GM12872 (cell line): ENCODE measurements at regions not wholly inside any gene's neighbourhood (a gene's known extent, or its start where the extent isn't known, plus 50 kb on each side); places are given as distances from the start of the nearest gene placed in this dataset.
A peak's percentile ranks its signal among the peaks of the same experiment; 100 is the strongest.

Source experiments
- TF ChIP-seq, protein P1 (sequence below): IDR thresholded peaks from 3 replicates; pipeline ENCODE4 v1.5.1; 2011; ENCODE audit warnings: low read depth, mild to moderate bottlenecking, low read length, moderate library complexity; ENCODE audit not compliant: insufficient read depth

DNA sequence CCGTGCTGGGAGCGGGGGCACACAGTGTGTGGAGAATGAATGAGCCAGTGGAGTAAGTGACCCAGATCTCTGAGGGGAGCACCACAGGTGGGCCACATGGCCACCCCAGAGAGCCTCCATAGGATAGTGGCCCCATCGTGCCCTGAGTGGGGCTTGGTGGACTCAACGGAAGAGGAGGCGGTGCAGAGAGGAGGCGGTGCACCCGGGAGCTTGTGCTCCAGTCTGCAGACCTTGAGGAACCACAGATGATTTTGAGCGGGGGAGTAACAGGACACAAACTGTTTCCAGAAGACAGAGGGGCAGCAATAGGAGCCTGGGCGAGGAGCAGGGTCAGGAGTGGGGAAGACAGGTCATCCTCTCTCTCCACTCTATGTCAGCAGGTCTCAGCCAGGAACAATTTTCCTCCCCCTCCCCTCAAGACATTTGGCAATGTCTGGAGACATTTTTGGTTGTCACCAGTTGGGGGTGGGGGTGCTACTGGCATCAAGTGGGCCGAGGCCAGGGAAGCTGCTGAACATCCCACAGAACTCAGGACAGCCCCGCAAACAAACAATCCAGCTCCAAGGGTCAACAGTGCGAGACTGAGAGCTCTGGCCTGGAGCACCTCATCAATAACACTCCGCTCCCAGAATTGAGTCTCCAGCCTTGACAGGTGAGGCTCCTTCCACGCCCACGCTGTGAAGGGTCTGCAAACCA lies 182.2 kb downstream of the USP12 start:
- TF ChIP-seq, protein P1, sequence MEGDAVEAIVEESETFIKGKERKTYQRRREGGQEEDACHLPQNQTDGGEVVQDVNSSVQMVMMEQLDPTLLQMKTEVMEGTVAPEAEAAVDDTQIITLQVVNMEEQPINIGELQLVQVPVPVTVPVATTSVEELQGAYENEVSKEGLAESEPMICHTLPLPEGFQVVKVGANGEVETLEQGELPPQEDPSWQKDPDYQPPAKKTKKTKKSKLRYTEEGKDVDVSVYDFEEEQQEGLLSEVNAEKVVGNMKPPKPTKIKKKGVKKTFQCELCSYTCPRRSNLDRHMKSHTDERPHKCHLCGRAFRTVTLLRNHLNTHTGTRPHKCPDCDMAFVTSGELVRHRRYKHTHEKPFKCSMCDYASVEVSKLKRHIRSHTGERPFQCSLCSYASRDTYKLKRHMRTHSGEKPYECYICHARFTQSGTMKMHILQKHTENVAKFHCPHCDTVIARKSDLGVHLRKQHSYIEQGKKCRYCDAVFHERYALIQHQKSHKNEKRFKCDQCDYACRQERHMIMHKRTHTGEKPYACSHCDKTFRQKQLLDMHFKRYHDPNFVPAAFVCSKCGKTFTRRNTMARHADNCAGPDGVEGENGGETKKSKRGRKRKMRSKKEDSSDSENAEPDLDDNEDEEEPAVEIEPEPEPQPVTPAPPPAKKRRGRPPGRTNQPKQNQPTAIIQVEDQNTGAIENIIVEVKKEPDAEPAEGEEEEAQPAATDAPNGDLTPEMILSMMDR: no peak

DNA sequence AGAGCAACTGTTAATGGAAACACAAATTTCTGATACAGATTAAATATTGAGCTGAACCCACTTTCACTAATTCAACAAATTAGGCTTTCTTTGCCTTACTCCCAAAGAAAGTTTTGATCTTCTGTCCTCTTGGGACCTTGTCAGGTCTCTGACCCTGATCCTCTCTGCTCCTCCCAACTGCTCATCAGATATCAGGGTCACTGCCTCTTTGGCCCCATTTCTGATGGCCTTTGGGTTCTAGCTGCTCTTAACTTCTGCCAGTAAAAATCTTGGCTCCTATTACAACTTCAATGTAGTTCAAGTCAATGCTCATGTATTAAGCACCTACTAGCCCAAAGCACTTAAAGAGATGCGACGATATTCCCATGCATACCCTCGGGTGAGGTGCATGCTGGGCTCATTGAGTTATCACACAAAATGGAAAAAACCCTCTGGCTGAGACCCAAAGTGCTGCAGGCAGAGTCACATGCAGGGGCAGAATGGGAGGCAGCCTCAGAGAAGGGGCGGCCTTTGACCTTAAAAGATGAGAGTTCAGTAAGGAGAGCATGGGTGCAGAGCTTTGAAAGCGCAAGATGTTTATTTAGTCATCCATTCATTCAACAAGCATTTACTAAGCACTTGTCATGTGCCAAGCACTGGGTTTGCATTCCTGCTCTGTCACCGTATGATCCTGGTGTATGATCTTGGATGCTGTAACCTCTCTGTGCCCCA lies 183.4 kb downstream of the USP12 start:
- TF ChIP-seq, protein P1: no peak

DNA sequence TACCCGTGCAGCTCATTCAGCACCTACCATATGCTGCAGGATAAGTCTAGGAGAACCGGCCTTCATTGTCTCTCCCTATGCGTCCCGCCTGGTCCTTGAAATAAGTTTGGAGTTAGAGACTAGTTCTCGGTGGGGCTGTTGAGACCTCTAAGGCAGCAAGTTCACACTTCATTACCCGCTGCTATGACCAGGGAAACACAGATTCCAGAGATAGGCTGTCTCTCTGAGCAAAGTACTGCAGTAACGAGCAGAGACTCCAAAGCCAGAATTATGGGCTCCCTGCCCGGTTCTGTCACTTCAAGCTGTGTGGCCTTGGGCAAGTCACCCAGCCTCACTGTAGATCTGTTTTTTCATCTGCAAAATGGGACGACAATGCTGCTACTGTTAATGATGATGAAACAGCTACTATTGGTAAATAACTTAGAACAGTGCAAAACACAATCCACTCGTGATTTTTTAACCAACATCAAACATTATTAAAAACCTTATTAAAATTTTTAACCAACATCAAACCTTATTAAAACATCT lies 184.1 kb downstream of the USP12 start:
- TF ChIP-seq, protein P1: no peak

DNA sequence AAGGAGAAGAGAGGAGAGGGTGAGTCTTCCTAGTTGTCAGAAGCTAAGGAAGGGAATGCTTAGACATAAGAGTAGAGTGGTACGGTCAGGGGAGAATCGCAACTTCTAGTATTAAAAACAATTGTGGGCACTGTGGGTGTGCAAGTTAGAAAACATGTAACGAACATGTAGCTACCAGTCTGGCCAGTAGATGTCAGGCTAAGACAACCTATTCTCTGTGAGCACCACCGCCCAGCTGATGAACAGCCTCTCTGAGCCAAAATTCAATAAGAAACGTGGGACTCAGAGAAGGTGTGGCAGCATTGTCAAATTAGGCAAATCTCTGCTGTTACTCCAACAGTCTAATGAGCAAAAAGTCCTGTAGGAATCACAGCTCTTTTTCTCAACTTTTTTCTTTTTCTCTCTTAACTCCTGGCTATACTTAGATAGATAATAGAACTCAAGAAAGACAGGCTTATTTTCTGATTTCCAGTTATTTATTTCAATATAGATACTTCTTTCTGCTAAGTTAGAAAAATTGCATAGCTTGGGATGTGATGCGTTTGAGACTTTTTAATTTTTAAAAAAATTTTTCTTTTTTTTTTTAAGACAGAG lies 186.2 kb downstream of the USP12 start:
- TF ChIP-seq, protein P1: peak; percentile 80

DNA sequence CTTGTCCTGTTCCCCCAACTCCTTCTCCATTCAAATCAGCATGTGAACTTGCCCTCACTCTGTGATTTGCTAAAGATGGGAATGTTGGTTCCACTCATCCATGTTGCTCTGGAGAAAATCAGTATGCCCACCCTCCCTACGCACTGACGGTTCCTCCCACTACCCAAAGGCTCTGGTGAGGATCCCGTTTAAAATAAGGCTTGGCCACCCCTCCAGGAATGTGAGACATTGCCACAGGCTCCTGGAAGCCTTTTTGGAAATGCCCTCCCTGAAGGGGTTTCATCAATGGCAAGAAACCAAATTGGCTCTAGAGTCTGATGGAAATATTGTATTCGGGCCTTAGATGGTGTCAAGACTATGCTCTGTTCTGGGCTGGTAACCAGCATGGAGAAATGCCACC lies 187.3 kb downstream of the USP12 start:
- TF ChIP-seq, protein P1: no peak

DNA sequence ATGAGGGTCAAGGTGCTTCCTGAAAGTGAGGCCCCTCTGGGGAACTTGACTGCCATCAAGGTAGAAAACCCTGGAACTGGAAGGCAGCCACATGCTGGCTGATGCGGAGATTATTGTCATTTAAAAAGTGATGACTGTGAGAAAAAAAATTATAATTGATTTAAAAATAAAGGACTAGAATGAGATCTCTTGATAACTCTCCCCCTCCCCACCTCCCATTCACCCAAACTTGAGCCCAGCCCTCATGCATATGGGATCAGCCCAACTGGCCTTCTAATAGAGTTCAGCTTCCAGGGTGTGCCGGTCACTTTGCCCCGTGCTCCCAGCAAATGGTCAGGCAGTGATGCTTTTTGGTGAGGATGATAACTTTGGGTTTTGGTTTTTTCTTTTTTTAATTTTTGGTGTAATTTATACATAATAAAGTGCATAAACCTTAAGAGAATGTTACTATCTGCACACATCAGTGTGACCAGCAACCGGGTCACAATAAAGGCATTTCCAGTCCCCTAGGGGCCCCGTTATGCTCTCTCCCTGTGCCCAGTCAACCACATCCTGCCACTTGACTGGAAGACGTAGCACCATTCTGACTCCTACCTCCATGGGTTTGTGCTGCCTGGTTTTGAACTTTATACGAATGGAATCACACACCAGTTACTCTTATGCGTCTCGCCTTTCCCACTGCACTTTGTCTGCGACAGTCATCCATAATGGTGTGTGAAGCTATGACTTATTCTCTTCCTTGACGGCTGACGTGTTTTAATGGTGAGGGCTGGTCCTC lies 187.9 kb downstream of the USP12 start:
- TF ChIP-seq, protein P1: no peak
